Endothelial cell of umbilical vein (primary cell): ENCODE measurements at regions not wholly inside any gene's neighbourhood (a gene's known extent, or its start where the extent isn't known, plus 50 kb on each side); places are given as distances from the start of the nearest gene placed in this dataset.

Source experiments
- POLR2A ChIP-seq: IDR thresholded peaks from 2 replicates; pipeline ENCODE4 v1.6.1; 2012; ENCODE audit warnings: low read depth, mild to moderate bottlenecking, control low read depth, low read length
- POLR2AphosphoS5 ChIP-seq: IDR thresholded peaks from 2 replicates; pipeline ENCODE4 v1.6.1; 2012; ENCODE audit warnings: low read depth, mild to moderate bottlenecking, control low read depth, low read length, moderate library complexity; ENCODE audit not compliant: insufficient read depth
- TF ChIP-seq, protein P1 (sequence below), 2 donors: IDR thresholded peaks; 1 replicate in 1 of 2; 2 replicates in 1 of 2; pipeline ENCODE4 v1.5.1; 2011; ENCODE audit warnings: low read length in 2 of 2, mild to moderate bottlenecking in 2 of 2, moderate library complexity in 2 of 2, control low read depth in 1 of 2, inconsistent platforms in 1 of 2, low read depth in 1 of 2; ENCODE audit not compliant: insufficient read depth in 1 of 2; ENCODE audit errors: extremely low read depth in 1 of 2

- TF ChIP-seq POLR2AphosphoS5 (no peak), POLR2A (no peak)
- TF ChIP-seq, protein P1, sequence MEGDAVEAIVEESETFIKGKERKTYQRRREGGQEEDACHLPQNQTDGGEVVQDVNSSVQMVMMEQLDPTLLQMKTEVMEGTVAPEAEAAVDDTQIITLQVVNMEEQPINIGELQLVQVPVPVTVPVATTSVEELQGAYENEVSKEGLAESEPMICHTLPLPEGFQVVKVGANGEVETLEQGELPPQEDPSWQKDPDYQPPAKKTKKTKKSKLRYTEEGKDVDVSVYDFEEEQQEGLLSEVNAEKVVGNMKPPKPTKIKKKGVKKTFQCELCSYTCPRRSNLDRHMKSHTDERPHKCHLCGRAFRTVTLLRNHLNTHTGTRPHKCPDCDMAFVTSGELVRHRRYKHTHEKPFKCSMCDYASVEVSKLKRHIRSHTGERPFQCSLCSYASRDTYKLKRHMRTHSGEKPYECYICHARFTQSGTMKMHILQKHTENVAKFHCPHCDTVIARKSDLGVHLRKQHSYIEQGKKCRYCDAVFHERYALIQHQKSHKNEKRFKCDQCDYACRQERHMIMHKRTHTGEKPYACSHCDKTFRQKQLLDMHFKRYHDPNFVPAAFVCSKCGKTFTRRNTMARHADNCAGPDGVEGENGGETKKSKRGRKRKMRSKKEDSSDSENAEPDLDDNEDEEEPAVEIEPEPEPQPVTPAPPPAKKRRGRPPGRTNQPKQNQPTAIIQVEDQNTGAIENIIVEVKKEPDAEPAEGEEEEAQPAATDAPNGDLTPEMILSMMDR (IDR thresholded peaks at IDR 0.05; ENCODE audit: extremely low read depth in 1 of 2, insufficient read depth in 1 of 2, low read depth in 1 of 2, low read length in 2 of 2), result no peak
Measured at GRCh38 chr10:57979956-57980355, 287.7 kb downstream of the IPMK start.
